Activated naive CD4-positive, alpha-beta T cell treated with anti-CD3 and anti-CD28 coated beads, Interleukin-2, amount 50 U/mL, for 72 hours (primary cell): ENCODE measurements at regions not wholly inside any gene's neighbourhood (a gene's known extent, or its start where the extent isn't known, plus 50 kb on each side); places are given as distances from the start of the nearest gene placed in this dataset.
A peak's percentile ranks its signal among the peaks of the same experiment; 100 is the strongest.

Source experiments
- ATAC-seq, 2 donors: fragments of 150-1000 bp; cut with Tn5 transposase; 2 replicates each; pipeline ENCODE4 v1.10.0; 2021; ENCODE audit warnings: mild to moderate bottlenecking in 2 of 2, moderate library complexity in 2 of 2
- DNase-seq, 2 donors: peaks; one replicate each; pipeline ENCODE4 v3.0.0; 2021 to 2022; ENCODE audit warnings: low spot score in 2 of 2
- H3K27ac Mint-ChIP-seq, 2 donors: one replicate each; pipeline ENCODE4 v1.8.0; 2022; ENCODE audit warnings: mild to moderate bottlenecking in 2 of 2, mixed read lengths in 2 of 2
- H3K36me3 Mint-ChIP-seq, 2 donors: one replicate each; pipeline ENCODE4 v1.8.0; 2022; ENCODE audit warnings: mixed read lengths in 2 of 2
- H3K9me3 Mint-ChIP-seq, 2 donors: one replicate each; pipeline ENCODE4 v1.8.0; 2022; ENCODE audit warnings: mixed read lengths in 2 of 2

DNA sequence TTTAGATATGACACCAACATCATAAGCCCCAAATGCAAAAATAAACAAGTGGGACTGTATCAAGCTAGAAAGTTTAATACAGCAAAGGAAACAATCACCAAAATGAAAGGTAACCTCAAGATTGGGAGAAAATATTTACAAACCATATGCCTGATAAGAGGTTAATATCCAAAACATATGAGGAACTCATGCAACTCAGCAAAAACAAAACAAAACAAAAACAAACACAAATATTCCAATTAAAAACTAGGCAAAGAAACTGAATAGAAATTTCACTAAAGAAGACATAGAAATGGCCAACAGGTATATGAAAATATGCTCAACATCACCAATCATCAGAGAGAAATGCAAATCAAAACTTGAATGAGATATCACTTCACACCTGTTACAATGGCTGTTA is 116.5 kb upstream of the ATP1B1 start:
- no peaks in the 10 kb centered on the region for H3K36me3 Mint-ChIP-seq
- DNase-seq, result no peak
- H3K9me3 Mint-ChIP-seq, result peaks cover under 1 to 7% of the 10 kb centered on the region in 2 donors
- peak overlapping the region in 1 of 2 donors; percentile 12 for H3K27ac Mint-ChIP-seq
- no peak for ATAC-seq

DNA sequence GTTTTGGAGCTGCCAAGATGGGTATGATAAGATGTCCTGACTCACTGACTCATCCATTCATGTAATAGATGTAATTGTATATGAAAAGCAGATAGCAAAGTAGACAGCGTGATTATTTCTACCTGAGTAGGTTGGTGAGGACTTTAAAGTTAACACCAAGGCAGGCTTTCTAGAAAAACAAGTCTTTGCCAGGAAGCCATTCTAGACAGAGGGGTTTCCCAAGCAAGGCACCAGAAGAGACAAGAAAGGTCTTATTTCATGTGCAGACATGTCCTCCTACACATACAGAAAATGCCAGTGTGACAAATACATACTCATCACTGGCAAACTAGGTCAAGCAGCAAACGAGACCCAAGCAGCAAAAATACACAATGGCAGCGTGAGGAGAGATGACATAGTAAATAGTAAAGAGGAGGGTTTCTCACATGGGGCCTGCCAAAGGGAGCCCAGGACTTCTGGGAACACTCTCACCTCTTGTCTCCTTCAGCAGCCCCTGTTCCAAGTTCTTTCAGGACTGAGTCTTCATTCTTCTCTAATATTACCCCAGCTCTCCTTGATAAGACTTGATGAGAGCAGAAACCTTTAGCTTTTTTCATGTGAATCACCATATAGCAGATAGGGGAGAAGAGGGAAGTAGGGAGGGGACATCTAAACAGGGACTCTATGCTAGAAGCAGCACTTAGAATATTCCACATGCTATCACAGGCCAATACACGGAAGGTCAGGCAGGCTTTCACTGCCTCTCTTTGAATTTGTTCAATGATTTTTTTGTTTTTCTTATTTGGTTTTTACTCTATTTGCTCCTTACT is 114.6 kb upstream of the ATP1B1 start:
- ATAC-seq (peak; percentile 93 to 98), DNase-seq (peak in 1 of 2 donors; percentile 24)
- peak overlapping the region; percentile 11 to 91 for H3K27ac Mint-ChIP-seq
- H3K9me3 Mint-ChIP-seq, result peaks cover 7% of the 10 kb centered on the region in 2 donors
- no peaks in the 10 kb centered on the region for H3K36me3 Mint-ChIP-seq

DNA sequence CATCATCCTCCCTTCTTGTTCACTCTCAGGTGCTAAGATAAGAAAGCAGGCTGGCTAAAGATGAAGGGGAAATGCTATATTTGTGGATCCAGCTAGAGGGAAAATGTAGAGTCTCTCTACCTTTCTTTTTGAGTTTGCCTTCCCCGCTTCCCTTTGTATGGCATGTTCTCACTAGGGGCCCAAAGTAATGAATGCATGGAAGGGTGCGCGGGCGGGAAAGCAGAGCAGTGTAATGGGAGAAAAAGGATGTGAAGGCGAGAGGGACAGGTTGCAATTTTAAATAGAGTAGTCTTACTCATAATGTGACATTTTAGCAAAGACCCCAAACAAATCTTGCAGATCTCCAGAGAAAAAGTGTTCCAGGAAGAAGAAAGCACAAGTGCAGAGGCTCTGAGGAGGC is 105.1 kb upstream of the ATP1B1 start:
- no peak for DNase-seq
- Mint-ChIP-seq H3K36me3 (peaks cover 0 to 10% of the 10 kb centered on the region in 2 donors), H3K27ac (no peak overlapping the region), H3K9me3 (no peaks in the 10 kb centered on the region)
- ATAC-seq, result no peak

DNA sequence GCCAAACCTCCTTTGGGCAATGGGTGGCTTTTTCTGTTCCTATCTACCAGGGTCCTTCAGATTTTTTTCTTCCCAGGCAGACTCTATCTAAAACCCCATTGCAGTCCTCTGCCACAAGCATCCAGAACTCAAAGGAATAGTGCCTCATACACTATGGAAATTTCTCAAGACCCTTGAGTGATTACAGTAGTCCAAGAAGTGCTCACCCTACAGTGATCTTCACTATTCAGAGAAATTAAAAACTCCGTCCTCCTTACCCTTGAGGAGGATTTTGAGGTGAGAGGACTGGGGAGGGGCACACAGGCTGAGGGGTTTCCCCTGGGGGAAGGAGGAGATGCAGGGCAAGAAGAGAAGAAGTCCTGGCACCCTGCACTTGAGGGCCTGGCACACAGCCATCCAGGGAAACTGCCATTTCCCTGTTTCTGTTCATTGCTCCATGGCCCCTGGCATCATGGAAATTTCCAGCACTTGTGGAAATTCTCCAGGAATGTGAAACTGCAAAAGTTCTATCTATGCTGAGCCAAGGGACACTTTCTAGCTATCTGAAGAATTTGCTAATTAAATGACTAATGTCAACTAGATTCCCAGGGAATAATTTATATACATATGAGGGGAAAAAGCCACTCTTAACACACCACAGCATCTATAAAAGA is 102.5 kb upstream of the ATP1B1 start:
- Mint-ChIP-seq H3K9me3 (no peaks in the 10 kb centered on the region), H3K27ac (no peak overlapping the region), H3K36me3 (peaks cover 0 to 8% of the 10 kb centered on the region in 2 donors)
- DNase-seq, result no peak
- ATAC-seq, result no peak

DNA sequence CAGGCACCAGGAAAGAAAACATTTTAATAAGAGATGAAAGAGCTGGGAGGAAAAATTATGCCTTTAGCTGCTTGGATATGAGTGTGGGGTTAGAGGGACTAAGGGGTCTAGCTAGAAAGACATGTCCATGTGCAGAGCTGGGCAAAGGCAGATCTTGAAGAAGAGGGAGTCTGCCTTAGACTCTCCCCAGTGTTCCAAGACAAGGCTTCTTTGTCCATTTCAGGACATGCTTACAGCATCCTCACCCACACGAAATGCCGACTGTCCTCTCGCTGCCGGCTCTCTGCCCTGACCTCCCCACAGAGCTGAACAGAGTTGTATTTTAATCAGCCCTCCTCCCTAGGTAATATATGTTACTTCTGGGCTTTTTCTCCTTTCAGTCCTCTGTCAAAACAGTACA is 100.7 kb upstream of the ATP1B1 start:
- H3K9me3 Mint-ChIP-seq, result no peaks in the 10 kb centered on the region
- no peak for ATAC-seq
- H3K36me3 Mint-ChIP-seq, result no peaks in the 10 kb centered on the region
- no peak for DNase-seq
- H3K27ac Mint-ChIP-seq, result no peak overlapping the region

DNA sequence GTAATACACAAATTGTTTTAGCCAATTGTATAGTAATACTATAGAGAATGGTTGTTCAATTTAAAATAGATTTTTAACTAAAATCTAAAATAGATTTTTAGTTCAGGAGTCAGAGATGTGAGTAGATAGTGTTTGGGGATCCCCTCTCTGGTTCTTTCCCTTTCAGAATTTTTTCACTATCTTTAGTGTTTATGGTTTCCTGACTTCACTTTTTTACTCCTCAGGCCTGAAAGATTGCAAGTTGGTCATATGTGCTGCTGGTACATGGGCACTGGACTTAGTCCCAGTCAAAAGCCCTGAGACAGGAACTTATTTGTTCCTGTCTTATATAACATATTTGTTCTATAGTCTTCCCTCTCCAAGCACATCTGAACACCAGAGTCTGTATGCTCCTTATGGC is 96.8 kb upstream of the ATP1B1 start:
- no peak overlapping the region for H3K27ac Mint-ChIP-seq
- no peak for DNase-seq
- H3K9me3 Mint-ChIP-seq, result no peaks in the 10 kb centered on the region
- peak in 1 of 2 donors; percentile 17 for ATAC-seq
- H3K36me3 Mint-ChIP-seq, result no peaks in the 10 kb centered on the region

DNA sequence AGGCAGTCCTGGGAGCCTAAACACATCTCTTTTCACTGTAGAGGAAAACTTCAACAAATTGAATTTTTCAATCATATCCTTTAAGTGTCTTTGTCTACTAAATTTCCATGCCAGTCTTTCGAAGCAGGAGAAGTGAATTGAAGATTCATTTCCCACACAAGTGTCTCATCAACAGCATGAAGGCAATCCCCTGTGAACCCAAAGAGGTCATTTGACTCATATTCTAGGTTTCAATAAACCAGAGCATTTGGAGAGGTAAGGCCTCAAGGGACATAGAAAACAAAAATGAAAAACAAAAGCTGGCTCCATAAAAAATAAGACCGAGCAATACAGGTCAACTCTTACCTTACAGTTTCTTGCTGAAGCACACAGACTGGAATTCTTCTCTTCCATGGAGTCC is 94.1 kb upstream of the ATP1B1 start:
- no peaks in the 10 kb centered on the region for H3K36me3 Mint-ChIP-seq
- peak overlapping the region in 1 of 2 donors; percentile 63 for H3K27ac Mint-ChIP-seq
- DNase-seq, result no peak
- peak; percentile 81 to 95 for ATAC-seq
- H3K9me3 Mint-ChIP-seq, result no peaks in the 10 kb centered on the region

DNA sequence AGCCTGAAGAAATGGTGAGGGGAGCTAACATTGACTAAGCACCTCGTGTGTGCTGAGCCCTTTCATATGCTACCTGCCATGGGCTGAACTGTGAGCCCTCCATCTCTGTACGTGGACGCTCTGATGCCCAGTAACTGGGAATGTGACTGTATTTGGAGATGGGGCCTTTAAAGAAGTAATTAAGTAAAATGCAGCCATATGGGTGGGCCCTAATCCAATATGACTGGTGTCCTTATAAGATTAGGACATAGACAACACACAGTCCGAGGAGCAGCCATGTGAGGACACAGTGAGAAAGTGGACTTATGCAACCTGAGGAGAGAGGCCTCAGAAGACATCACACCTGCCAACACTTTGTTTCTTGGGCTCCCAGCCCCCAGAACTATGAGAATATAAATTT is 92.7 kb upstream of the ATP1B1 start:
- ATAC-seq, result no peak
- Mint-ChIP-seq H3K27ac (no peak overlapping the region), H3K36me3 (no peaks in the 10 kb centered on the region), H3K9me3 (no peaks in the 10 kb centered on the region)
- DNase-seq, result no peak

DNA sequence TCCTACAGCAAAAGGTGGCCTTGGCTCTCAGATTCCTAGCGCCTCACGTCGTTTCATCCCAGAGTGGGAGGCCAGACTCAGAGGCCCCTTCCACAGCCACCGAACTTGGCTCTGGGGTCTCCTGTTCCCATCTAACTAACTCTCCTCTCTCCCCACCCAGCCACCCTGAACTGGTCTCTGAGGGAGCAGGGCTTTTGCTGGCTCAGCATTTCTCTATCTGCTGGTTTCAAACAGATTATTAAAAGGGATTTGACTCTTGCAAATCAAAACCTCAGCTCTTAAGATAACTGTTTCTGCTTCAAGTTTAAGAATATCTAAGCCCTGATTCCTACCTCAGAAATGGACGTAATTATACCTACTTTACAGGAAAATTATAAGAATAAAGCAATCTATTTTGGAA is 91.0 kb upstream of the ATP1B1 start:
- ATAC-seq, result no peak
- Mint-ChIP-seq H3K36me3 (no peaks in the 10 kb centered on the region), H3K27ac (peak overlapping the region in 1 of 2 donors; percentile 5), H3K9me3 (no peaks in the 10 kb centered on the region)
- no peak for DNase-seq

DNA sequence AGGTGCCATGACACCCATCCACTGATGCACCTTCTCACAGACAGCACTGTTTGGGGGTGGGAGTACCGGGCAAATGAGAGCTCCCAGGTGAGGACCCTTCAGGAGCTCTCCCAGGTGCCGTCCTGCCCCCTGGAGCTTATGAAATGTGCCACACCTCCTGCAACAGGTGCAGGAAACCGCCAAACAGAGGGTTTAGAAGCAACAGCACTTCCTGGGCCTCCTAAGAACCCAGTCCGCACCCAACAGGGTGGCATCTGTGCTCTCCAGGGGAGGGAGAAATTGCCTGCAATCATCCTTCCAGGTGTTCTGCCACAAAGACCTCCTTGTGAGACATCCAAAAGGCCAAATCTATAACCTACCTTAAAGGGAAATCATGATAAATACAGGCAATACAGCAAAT is 87.7 kb upstream of the ATP1B1 start:
- Mint-ChIP-seq H3K27ac (no peak overlapping the region), H3K36me3 (no peaks in the 10 kb centered on the region), H3K9me3 (no peaks in the 10 kb centered on the region)
- DNase-seq (no peak), ATAC-seq (no peak)

DNA sequence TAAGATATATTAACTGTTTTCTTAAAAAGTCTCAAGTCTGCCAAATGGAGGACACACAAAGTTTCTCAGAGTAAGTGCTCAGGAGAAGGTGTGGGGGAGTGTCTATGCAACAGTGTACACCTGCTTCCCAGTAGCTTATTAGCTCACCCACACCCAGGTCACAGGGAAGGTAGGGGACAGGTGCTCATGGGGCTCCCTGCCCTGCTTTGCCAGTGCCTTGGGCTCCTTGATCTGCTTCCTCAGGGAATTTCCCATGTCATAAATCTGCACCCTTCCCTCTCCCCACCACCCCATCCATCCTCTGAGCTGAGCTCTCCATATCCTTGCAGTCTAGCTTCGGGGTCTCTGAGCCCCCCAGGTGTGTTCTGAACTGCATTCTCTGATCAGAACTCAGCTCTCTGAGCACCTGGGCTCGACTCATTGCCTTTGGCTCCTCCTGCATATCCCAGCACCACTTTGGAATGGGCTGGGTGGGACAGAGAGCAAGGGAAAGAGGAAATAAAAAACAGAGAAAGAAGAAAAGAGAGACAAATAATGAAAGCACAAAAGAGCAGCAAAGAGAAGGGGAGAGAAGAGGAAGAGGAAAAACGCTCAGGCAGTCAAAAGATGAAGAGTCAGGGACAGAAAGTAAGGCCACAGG is 87.0 kb upstream of the ATP1B1 start:
- ATAC-seq (no peak), DNase-seq (no peak)
- H3K36me3 Mint-ChIP-seq, result no peaks in the 10 kb centered on the region
- peak overlapping the region in 1 of 2 donors; percentile 5 for H3K27ac Mint-ChIP-seq
- H3K9me3 Mint-ChIP-seq, result no peaks in the 10 kb centered on the region

DNA sequence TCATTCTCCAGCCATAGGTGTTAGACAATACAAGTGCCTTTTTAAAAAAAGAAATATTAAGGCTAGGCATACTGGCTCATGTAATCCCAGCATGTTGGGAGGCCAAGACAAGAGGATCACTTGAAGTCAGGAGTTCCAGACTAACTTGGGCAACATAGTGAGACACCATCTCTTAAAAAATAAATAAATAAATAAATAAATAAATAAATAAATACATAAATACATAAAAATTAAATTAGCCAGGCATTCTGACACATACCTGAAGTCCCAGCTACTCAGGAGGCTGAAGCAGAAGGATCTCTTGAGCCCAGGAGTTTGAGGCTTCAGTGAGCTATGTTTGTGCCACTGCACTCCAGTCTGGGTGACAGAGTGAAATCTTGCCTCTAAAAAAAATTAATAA is 85.8 kb upstream of the ATP1B1 start:
- no peak for DNase-seq
- no peak overlapping the region for H3K27ac Mint-ChIP-seq

DNA sequence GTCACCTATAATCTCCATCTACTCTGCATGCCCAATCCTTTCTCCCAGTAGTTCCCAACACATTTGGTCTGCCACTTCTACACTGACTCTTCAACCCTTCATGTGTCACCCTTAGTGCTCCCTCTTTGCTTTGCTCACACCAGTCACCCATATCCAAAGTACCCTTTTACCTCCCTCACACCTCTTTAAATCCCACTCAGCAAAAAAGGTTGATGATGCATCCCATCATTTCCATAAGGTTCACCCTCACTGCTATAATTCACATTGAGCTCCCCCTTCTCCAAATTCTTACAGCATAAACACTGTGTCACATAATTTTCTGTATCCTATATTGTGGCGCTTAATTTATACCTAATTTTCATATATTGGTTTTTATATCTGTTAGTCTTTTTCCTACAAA is 83.8 kb upstream of the ATP1B1 start:
- Mint-ChIP-seq H3K9me3 (no peaks in the 10 kb centered on the region), H3K27ac (no peak overlapping the region), H3K36me3 (no peaks in the 10 kb centered on the region)
- ATAC-seq (no peak), DNase-seq (no peak)

More for the DNA sequence above, 85.8 kb upstream of the ATP1B1 start:
- Mint-ChIP-seq H3K9me3 (no peaks in the 10 kb centered on the region), H3K36me3 (no peaks in the 10 kb centered on the region)
- no peak for ATAC-seq

DNA sequence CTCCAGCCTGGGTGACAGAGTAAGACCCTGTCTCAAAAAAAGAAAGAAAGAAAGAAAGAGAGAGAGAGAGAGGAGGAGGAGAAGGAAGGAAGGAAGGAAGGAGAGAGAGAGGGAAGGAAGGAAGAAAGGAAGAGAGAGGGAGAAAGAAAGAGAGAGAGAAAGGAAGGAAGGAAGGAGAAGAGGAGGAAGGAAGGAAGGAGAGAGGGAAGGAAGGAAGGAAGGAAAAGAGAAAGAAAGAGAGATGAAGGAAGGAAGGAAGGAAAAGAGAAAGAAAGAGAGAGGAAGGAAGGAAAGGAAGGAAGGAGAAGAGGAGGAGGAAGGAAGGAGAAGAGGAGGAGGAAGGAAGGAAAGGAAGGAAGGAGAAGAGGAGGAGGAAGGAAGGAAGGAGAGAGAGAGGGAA is 82.2 kb upstream of the ATP1B1 start:
- no peak overlapping the region for H3K27ac Mint-ChIP-seq
- no peaks in the 10 kb centered on the region for H3K9me3 Mint-ChIP-seq
- ATAC-seq (no peak), DNase-seq (no peak)
- H3K36me3 Mint-ChIP-seq, result no peaks in the 10 kb centered on the region

DNA sequence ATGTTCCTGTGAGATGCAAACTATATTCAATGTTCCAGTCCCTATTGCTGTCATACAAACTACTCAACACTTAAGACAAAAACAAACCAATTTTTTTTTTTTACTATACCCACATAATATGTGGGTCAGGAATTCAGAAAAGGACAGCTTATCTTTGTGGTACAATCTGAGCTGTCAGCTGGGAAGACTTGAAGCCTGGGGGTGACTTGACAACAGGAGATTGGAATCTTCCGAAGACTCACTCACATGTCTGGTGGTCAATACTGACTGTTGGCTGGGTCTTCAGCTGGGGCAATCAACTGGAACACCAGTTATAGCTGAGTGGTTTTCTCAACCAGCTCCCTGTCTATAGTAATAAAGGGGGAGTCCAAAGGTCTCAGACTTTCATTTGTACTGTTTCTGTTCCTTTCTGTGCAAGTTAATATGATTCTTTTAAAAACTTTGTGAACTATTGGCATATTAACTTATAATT is 81.7 kb upstream of the ATP1B1 start:
- no peak overlapping the region for H3K27ac Mint-ChIP-seq
- no peak for DNase-seq

DNA sequence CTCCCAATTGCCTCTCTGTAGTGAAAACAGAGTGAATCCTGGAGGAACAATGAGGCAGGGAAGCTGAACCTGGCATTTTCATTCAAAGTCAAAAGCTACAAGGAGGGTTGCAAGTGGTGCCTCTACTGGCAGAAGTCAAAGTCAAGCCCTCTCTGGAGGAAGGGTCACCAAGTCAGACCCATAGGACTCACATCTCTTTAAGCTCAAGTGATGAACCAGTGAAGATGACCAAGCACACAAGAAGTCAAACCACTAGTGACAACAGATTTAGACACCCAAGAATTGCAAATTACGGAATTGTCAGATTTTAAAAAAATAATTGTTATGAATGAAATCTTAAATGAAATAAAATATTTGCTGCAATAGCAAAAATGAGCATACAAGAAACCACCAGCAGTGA is 81.1 kb upstream of the ATP1B1 start:
- Mint-ChIP-seq H3K27ac (no peak overlapping the region), H3K36me3 (no peaks in the 10 kb centered on the region), H3K9me3 (no peaks in the 10 kb centered on the region)
- ATAC-seq (no peak), DNase-seq (no peak)

More for the DNA sequence above, 81.7 kb upstream of the ATP1B1 start:
- no peak for ATAC-seq
- Mint-ChIP-seq H3K9me3 (no peaks in the 10 kb centered on the region), H3K36me3 (no peaks in the 10 kb centered on the region)

DNA sequence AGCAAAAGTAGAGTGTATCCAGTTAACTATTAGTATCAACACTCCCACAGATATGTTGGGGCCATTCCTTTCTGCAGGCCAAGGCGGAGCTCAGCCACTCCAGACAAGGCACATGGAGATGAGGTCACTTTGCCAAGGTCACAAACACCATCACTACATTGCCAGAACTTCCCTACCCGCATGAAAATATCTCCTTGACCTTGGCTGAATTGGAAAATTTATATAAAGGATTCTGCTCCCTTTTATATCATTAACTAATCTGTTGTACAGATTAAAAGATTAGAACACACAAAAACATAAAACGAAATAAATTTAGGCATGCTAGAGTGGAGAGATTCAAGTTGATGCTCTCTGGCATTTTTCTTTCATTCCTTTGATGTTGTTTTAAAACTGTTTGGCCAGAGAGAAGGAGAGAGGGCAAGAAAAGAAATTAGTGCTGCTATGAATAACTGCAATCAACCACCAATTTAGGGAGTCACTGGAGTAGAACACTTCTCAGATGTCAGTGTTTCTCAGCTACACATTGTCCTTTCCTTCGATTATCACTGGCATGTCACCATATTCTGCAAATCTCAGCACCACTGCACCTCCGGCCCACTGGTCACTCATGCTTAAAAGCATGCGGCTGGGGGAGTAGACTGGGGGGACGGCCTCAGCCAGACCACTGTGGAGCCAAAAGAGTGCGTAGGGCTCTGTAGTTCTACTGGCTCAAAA is 78.7 kb upstream of the ATP1B1 start:
- Mint-ChIP-seq H3K36me3 (no peaks in the 10 kb centered on the region), H3K27ac (no peak overlapping the region), H3K9me3 (no peaks in the 10 kb centered on the region)
- DNase-seq (no peak), ATAC-seq (no peak)
